H1 (cell line): ENCODE measurements at regions not wholly inside any gene's neighbourhood (a gene's known extent, or its start where the extent isn't known, plus 50 kb on each side); places are given as distances from the start of the nearest gene placed in this dataset.

Source experiments
- CTCF ChIA-PET: fragments of 300-600 bp; sonication (Branson Sonifier 250); formaldehyde crosslinking; loops from one replicate; lab custom pipeline; 2021; ENCODE audit not compliant: partially characterized antibody; lab: Charles Lee
- POLR2A ChIA-PET: fragments of 300-600 bp; sonication (Branson Sonifier 250); formaldehyde crosslinking; loops from one replicate; lab custom pipeline; 2021; ENCODE audit warnings: inconsistent platforms; ENCODE audit not compliant: partially characterized antibody; lab: Charles Lee
- DNase-seq, 2 experiments: peaks; one replicate each; pipeline versions ENCODE4 v3.0.0 to v3.0.0-alpha.2; 2010 to 2022; ENCODE audit warnings: low spot score in 2 of 2, low read depth in 1 of 2, mixed read lengths in 1 of 2
- FAIRE-seq: peaks from 2 replicates; lab custom pipeline; 2011; peaks lifted over from hg19 to GRCh38; lab: Jason Lieb, UNC
- H2AFZ ChIP-seq: 2 replicates; pipeline ENCODE4 v1.8.1; 2012; ENCODE audit warnings: low read length, inconsistent platforms
- H2AK5ac ChIP-seq: 2 replicates; pipeline ENCODE4 v1.6.1; 2013; ENCODE audit warnings: low read depth, low read length
- H2BK120ac ChIP-seq: replicated peaks from 2 replicates; pipeline ENCODE3; 2013; ENCODE audit warnings: low read depth, low read length, inconsistent platforms
- H2BK12ac ChIP-seq: 2 replicates; pipeline ENCODE4 v1.6.1; 2013; ENCODE audit warnings: low read depth, low read length
- H2BK15ac ChIP-seq: 2 replicates; pipeline ENCODE4 v1.6.1; 2013; ENCODE audit warnings: low read length
- H2BK20ac ChIP-seq: 2 replicates; pipeline ENCODE4 v1.6.1; 2013; ENCODE audit warnings: low read length
- H2BK5ac ChIP-seq: 2 replicates; pipeline ENCODE4 v1.6.1; 2013; ENCODE audit warnings: low read depth, low read length
- H3K14ac ChIP-seq: 2 replicates; pipeline ENCODE4 v1.6.1; 2013; ENCODE audit warnings: inconsistent platforms; ENCODE audit not compliant: insufficient read length
- H3K18ac ChIP-seq: 2 replicates; pipeline ENCODE4 v1.6.1; 2013; ENCODE audit warnings: low read length; ENCODE audit errors: extremely low read depth
- H3K23ac ChIP-seq: 2 replicates; pipeline ENCODE4 v1.6.1; 2013; ENCODE audit warnings: inconsistent platforms; ENCODE audit not compliant: insufficient read length
- H3K23me2 ChIP-seq: 2 replicates; pipeline ENCODE4 v1.6.1; 2013; ENCODE audit warnings: low read depth, low read length
- H3K27ac ChIP-seq: 2 replicates; pipeline ENCODE4 v1.6.1; 2011; ENCODE audit warnings: low read depth, low read length, inconsistent platforms
- H3K27me3 ChIP-seq, 4 experiments: replicated peaks in 1 of 4; 1 replicate in 1 of 4; 2 replicates in 3 of 4; pipeline versions ENCODE4 v1.6.1 to v1.8.1; 2011 to 2013; ENCODE audit warnings: low read length in 3 of 4, mild to moderate bottlenecking in 3 of 4, inconsistent platforms in 2 of 4, mixed read lengths in 2 of 4, moderate library complexity in 1 of 4; ENCODE audit not compliant: control insufficient read depth in 3 of 4, insufficient read depth in 3 of 4; ENCODE audit errors: extremely low read depth in 1 of 4
- H3K36me3 ChIP-seq, 4 experiments: 2 replicates each; pipeline versions ENCODE4 v1.6.1 to v1.8.1; 2011 to 2013; ENCODE audit warnings: mild to moderate bottlenecking in 4 of 4, low read length in 3 of 4, moderate library complexity in 2 of 4, control low read depth in 1 of 4, inconsistent platforms in 1 of 4; ENCODE audit not compliant: insufficient read depth in 4 of 4, control insufficient read depth in 2 of 4
- H3K4ac ChIP-seq: replicated peaks from 2 replicates; pipeline ENCODE3; 2013; ENCODE audit warnings: low read length, low read depth, mixed read lengths, inconsistent platforms; ENCODE audit not compliant: insufficient read length
- H3K4me1 ChIP-seq, 4 experiments: replicated peaks in 1 of 4; 1 replicate in 1 of 4; 2 replicates in 3 of 4; pipeline versions ENCODE4 v1.6.1 to v1.8.1; 2011 to 2013; ENCODE audit warnings: low read length in 3 of 4, inconsistent platforms in 2 of 4, mixed read lengths in 1 of 4; ENCODE audit not compliant: insufficient read depth in 4 of 4, control insufficient read depth in 3 of 4
- H3K4me2 ChIP-seq, 2 experiments: 2 replicates each; pipeline versions ENCODE4 v1.6.1 to v1.8.1; 2011 to 2013; ENCODE audit warnings: low read depth in 2 of 2, low read length in 2 of 2, control low read depth in 1 of 2, inconsistent platforms in 1 of 2, mild to moderate bottlenecking in 1 of 2; ENCODE audit not compliant: insufficient read depth in 1 of 2
- H3K4me3 ChIP-seq, 4 experiments: fragments of 200-600, 300-600 bp in 1 of 4; sonication (generic), shearing (Covaris generic), sonication (Bioruptor Twin) in 1 of 4; 2 replicates each; pipeline versions ENCODE4 v1.5.1 to v1.8.1; 2011 to 2016; ENCODE audit warnings: low read length in 4 of 4, low read depth in 3 of 4, control low read depth in 2 of 4, inconsistent platforms in 2 of 4, mild to moderate bottlenecking in 2 of 4, mixed read lengths in 1 of 4, moderate library complexity in 1 of 4; ENCODE audit not compliant: insufficient read depth in 2 of 4; ENCODE audit errors: extremely low read depth in 1 of 4
- H3K56ac ChIP-seq: replicated peaks from 2 replicates; pipeline ENCODE3; 2013; ENCODE audit warnings: low read depth, mild to moderate bottlenecking, mixed read lengths, low read length, inconsistent platforms; ENCODE audit not compliant: insufficient read length
- H3K79me1 ChIP-seq: 2 replicates; pipeline ENCODE4 v1.6.1; 2013; ENCODE audit warnings: low read depth, low read length, control low read depth
- H3K79me2 ChIP-seq, 2 experiments: 2 replicates each; pipeline versions ENCODE4 v1.6.1 to v1.8.1; 2012 to 2013; ENCODE audit warnings: low read length in 2 of 2, mild to moderate bottlenecking in 2 of 2, inconsistent platforms in 1 of 2; ENCODE audit not compliant: insufficient read depth in 2 of 2, control insufficient read depth in 1 of 2
- H3K9ac ChIP-seq, 4 experiments: replicated peaks in 1 of 4; 1 replicate in 1 of 4; 2 replicates in 3 of 4; pipeline versions ENCODE4 v1.6.1 to v1.8.1; 2011 to 2013; ENCODE audit warnings: low read depth in 3 of 4, low read length in 3 of 4, control low read depth in 2 of 4, mild to moderate bottlenecking in 2 of 4, moderate library complexity in 2 of 4, inconsistent platforms in 1 of 4; ENCODE audit errors: extremely low read depth in 1 of 4
- H3K9me3 ChIP-seq, 2 experiments: 2 replicates each; pipeline versions ENCODE4 v1.6.1 to v1.8.1; 2012 to 2013; ENCODE audit warnings: mild to moderate bottlenecking in 2 of 2, moderate library complexity in 2 of 2, control low read depth in 1 of 2, inconsistent platforms in 1 of 2, low read depth in 1 of 2, low read length in 1 of 2, mixed read lengths in 1 of 2; ENCODE audit not compliant: insufficient read depth in 2 of 2
- H4K20me1 ChIP-seq, 2 experiments: replicated peaks in 1 of 2; 2 replicates each; pipeline versions ENCODE3 to v1.8.1; 2011 to 2013; ENCODE audit warnings: inconsistent platforms in 2 of 2, low read length in 2 of 2, mild to moderate bottlenecking in 1 of 2; ENCODE audit not compliant: insufficient read depth in 2 of 2, control insufficient read depth in 1 of 2
- H4K5ac ChIP-seq: 2 replicates; pipeline ENCODE4 v1.6.1; 2013; ENCODE audit warnings: low read length, low read depth, mixed read lengths, inconsistent platforms; ENCODE audit not compliant: insufficient read length
- H4K8ac ChIP-seq: 2 replicates; pipeline ENCODE4 v1.8.0; 2013; ENCODE audit warnings: mild to moderate bottlenecking, moderate library complexity, low read length, inconsistent platforms; ENCODE audit not compliant: insufficient read depth; ENCODE audit errors: extremely low read depth
- H4K91ac ChIP-seq: replicated peaks from 2 replicates; pipeline ENCODE3; 2013; ENCODE audit warnings: low read length, mixed read lengths, inconsistent platforms; ENCODE audit not compliant: insufficient read length
- ATF3 ChIP-seq: IDR thresholded peaks from 2 replicates; pipeline ENCODE4 v1.6.1; 2011; ENCODE audit warnings: low read depth, mild to moderate bottlenecking, low read length; ENCODE audit not compliant: insufficient read depth
- CHD1 ChIP-seq: IDR thresholded peaks from 2 replicates; pipeline ENCODE4 v1.6.1; 2012; ENCODE audit warnings: low read depth, low read length, improper control_type of control experiment
- E2F6 ChIP-seq: IDR thresholded peaks from 2 replicates; pipeline ENCODE4 v1.6.1; 2012; ENCODE audit warnings: inconsistent platforms
- HDAC2 ChIP-seq, 2 experiments: fragments of 300-600 bp in 1 of 2; sonication (generic) in 1 of 2; IDR thresholded peaks; 2 replicates each; pipeline ENCODE4 v1.6.1; 2011 to 2012; ENCODE audit warnings: low read depth in 2 of 2, low read length in 2 of 2, mild to moderate bottlenecking in 2 of 2, moderate library complexity in 2 of 2, borderline replicate concordance in 1 of 2, inconsistent platforms in 1 of 2
- POLR2AphosphoS5 ChIP-seq: IDR thresholded peaks from 2 replicates; pipeline ENCODE4 v1.6.1; 2011; ENCODE audit warnings: low read depth, low read length
- SAP30 ChIP-seq: fragments of 300-600 bp; sonication (generic); IDR thresholded peaks from 2 replicates; pipeline ENCODE4 v1.7.1; 2012; ENCODE audit warnings: low read length, moderate library complexity, mild to moderate bottlenecking, inconsistent platforms; ENCODE audit not compliant: insufficient read depth, insufficient replicate concordance
- SUZ12 ChIP-seq: fragments of 200-600 bp; sonication (generic); IDR thresholded peaks from 2 replicates; pipeline ENCODE4 v1.6.1; 2012; ENCODE audit warnings: mild to moderate bottlenecking, inconsistent platforms, low read length, moderate library complexity, mixed read lengths
- TAF1 ChIP-seq: IDR thresholded peaks from 2 replicates; pipeline ENCODE4 v1.6.1; 2011; ENCODE audit warnings: mild to moderate bottlenecking, low read depth, low read length
- WGBS, 2 experiments: shearing (Covaris generic) in 1 of 2; methylation state at CpG; one replicate each; pipeline versions ENCODE4 v1.1.6 to v1.1.7; 2013 to 2015; ENCODE audit warnings: low lambda C conversion rate in 2 of 2, mixed read lengths in 2 of 2, inconsistent platforms in 1 of 2, low coverage in 1 of 2, missing lambda C conversion rate in 1 of 2; ENCODE audit not compliant: insufficient replicate concordance in 2 of 2, insufficient coverage in 1 of 2, insufficient read length in 1 of 2; ENCODE audit errors: extremely low coverage in 1 of 2, missing lambda C conversion rate in 1 of 2; 5-methylcytosine and 5-hydroxymethylcytosine counted together

DNA sequence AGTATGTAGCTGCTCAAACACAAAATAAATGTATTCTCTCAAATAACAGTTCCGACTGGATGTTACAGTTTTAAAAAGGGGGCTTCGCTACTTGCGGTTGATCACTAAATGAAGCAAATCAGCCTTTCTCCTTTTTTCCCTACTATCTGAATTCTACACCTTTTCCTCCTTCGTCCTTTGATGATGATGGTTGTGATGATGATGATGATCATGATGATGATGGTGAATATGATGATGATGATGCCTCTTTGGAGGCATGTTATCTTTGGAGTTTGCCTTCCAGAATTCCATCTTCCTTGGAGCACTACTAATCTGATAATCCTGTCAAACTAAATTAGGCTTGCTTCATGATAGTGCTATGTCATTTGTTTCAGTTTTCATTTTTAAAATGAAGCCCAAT, 1073.3 kb downstream of the SOCS6 start:
- POLR2A ChIA-PET: no interaction called here
- TF ChIP-seq ATF3 (no peak), E2F6 (no peak), SUZ12 (no peak), POLR2AphosphoS5 (no peak), TAF1 (no peak), SAP30 (no peak), CHD1 (no peak), HDAC2 (IDR thresholded peaks at IDR 0.05; ENCODE audit: borderline replicate concordance in 1 of 2, low read depth in 2 of 2, low read length in 2 of 2) (no peak)

More for the DNA sequence above, 1073.3 kb downstream of the SOCS6 start:
- no peak overlapping the region for H4K5ac ChIP-seq
- 77% methylated on average over 4 of the region's 4 CpGs; no CpG with 5 or more reads in 1 of the 2 experiments for WGBS, 2 experiments
- no peak overlapping the region for H3K56ac ChIP-seq
- H3K9me3 ChIP-seq: peaks cover 36 to 58% of the 10 kb centered on the region in 2 experiments
- no peak overlapping the region for H3K23ac ChIP-seq
- H2BK5ac ChIP-seq: no peak overlapping the region
- H2AK5ac ChIP-seq: no peak overlapping the region
- H4K91ac ChIP-seq: no peak overlapping the region
- no peaks in the 10 kb centered on the region for H3K79me1 ChIP-seq
- H2BK12ac ChIP-seq: no peak overlapping the region
- H4K20me1 ChIP-seq: no peaks in the 10 kb centered on the region
- no peaks in the 10 kb centered on the region for H3K79me2 ChIP-seq
- no peak overlapping the region for H2BK20ac ChIP-seq
- CTCF ChIA-PET: no interaction called here
- FAIRE-seq (no peak), DNase-seq (no peak)
- H3K4ac ChIP-seq: no peak overlapping the region
- no peak overlapping the region for H2AFZ ChIP-seq
- no peak overlapping the region for H4K8ac ChIP-seq
- H3K23me2 ChIP-seq: no peaks in the 10 kb centered on the region; the same call in 1 of the 2 replicates
- no peak overlapping the region for H3K4me2 ChIP-seq
- H3K27ac ChIP-seq: no peak overlapping the region
- no peaks in the 10 kb centered on the region; a peak in 1 of 8 replicates for H3K36me3 ChIP-seq
- no peak overlapping the region for H3K9ac ChIP-seq
- no peak overlapping the region for H2BK15ac ChIP-seq
- H2BK120ac ChIP-seq: no peak overlapping the region
- H3K4me3 ChIP-seq: no peak overlapping the region
- no peaks in the 10 kb centered on the region for H3K27me3 ChIP-seq
- H3K4me1 ChIP-seq: no peaks in the 10 kb centered on the region
- no peak overlapping the region for H3K18ac ChIP-seq
- no peak overlapping the region for H3K14ac ChIP-seq
